Medulla oblongata (tissue), 1 donor: ENCODE measurements at regions not wholly inside any gene's neighbourhood (a gene's known extent, or its start where the extent isn't known, plus 50 kb on each side); places are given as distances from the start of the nearest gene placed in this dataset.
A peak's percentile ranks its signal among the peaks of the same experiment; 100 is the strongest.
"Not testable (repeated sequence)": the region's sequence is repeated elsewhere in the genome, so short reads cannot be mapped to it uniquely, and the experiment has no call there.

Source experiments
- DNase-seq: peaks from one replicate; pipeline ENCODE4 v3.0.0-alpha.2; 2015; ENCODE audit errors: extremely low spot score

DNA sequence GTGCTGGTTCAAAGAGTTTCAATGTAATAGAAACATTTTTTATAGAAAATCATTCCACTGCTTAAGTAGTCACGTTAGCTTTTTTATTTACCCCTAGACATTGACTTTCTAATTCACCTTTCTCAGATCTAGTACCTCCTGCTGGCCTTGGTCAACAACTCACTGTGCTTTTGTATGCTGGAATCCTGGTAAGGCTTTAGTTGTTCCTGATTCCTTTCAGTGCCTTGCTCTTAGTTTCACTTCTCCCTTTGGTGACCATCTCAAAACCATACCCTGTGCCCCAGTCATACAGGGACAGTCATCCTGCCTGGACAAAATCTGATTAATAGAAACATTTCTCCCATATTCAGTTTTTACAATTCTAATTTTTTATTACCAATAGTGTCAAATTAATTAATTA, 130.2 kb downstream of the GPR37 start:
- no peak for DNase-seq

DNA sequence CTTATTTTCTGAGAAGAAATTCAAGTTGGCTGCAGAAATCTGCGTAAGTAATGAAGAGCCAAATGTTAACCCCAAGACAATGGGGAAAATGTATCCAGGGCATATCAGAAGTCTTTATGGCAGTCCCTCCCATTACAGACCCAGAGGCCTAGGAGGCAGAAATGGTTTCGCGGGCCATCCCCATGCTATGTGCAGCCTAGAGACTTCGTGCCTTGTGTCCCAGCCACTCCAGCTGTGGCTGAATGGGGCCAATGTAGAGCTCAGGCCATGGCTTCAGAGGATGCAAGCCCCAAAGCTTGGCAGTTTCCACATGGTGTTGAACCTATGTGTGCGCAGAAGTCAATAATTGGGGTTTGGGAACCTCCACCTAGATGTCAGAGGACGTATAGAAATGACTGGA, 131.9 kb downstream of the GPR37 start:
- DNase-seq = no peak

GRCh38 chr7:124630395-124630794, 135.2 kb downstream of the GPR37 start:
- no peak for DNase-seq

DNA sequence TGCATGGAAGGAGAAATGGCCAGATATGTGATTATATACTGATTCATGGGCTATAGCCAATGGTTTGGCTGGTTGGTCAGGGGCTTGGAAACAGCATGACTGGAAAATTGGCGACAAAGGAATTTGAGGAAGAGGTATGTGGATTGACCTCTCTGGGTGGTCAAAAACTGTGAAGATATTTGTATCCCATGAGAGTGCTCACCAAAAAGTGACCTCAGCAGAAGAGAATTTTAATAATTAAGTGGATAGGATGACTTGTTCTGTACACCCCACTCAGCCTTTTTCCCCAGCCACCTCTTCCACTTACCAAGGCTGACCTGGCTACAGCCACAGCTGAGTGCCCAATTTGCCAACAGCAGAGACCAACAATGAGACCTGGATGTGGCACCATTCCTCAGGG, 146.7 kb downstream of the GPR37 start:
- DNase-seq = no peak

DNA sequence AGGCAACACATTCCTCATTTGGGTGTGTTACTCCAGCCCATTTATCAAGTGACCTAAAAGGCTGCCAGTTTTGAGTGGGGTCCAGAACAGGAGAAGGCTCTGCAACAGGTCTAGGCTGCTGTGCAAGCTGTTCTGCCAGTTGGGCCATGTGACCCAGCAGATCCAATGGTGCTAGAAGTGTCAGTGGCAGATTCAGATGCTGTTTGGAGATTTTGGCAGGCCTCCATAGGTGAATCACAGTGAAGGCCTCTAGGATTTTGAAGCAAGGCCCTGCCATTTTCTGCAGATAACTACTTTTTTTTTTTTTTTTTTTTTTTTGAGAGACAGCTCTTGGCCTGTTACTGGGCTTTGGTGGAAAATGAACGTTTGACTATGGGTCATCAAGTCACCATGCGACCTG, 147.5 kb downstream of the GPR37 start:
- DNase-seq = not testable (repeated sequence)

GRCh38 chr7:124603066-124603465, 162.5 kb downstream of the GPR37 start:
- DNase-seq = no peak

DNA sequence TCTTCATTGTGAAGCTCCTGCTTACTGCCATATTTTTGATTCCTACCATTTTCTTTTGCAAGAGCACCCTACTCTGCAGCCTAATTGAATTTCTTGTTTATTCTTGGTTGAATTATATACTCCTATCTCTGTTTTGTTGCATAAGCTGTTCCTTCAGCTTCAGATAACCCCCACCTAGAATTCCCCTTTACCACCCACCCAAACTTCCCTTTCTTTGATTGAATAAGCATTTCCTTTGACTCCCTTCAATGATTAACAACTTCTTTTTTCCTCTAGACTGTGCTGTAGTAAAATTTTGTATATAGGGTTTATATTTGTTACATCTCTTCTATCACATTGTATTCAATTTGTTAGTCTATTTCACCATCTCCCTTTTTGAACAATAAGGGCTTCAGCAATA, 168.1 kb downstream of the GPR37 start:
- DNase-seq = no peak

DNA sequence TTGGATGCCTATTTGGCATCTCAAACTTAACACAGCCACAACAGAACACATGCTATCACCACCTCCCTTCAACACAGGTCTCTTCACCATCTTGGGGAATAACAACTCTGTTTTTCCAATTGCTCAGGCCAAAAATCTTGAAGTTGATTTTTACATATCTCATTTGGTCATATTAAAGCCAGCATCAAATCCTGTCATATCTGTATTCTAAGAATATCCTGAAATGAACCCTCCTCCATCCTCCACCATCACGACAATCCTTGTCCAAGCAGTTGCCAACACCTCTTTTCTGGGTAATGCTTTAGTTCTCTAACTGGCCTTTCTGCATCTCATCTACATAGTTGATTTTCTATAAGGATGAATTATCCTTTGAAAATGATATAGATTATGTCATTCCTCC, 168.7 kb downstream of the GPR37 start:
- no peak for DNase-seq

GRCh38 chr7:124590814-124591213, 174.8 kb downstream of the GPR37 start:
- no peak for DNase-seq

- DNase-seq = no peak
Observed at GRCh38 chr7:124577256-124577655, 188.3 kb downstream of the GPR37 start.

DNA sequence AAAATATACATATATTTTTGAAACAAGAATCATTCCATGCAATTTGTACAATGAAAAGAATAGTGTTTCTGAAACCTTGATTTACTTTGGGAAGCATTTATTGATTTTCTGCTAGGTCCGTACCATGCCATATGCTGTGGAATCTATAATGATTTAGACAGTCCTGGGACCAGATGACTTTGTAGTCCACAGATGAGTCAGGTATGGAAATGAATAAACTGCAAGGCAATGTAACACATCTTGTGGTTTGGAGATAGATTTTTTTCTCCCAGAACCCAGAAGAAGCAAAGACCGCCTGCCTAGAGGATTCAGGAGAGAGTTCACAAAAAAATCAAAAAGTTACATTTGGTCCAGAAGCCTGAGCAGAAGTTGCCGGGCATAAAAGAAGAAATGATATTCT, 190.4 kb downstream of the GPR37 start:
- DNase-seq = no peak

DNA sequence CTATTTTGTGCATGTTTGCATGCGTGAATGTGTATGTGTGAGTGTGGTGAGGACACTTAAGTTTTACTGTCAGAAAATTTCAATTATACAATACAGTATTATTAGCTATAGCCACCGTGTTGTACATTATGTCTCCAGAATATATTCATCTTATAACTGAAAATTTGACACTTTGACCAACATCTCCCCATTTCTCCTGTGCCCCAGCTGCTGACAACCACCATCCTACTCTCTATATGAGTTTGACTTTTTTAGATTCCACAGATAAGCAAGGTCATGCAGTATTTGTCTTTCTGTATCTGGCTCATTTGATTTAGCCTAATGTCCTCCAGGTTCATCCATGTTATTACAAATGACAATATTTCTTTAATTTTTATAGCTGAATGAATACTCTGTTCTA, 195.0 kb downstream of the GPR37 start:
- DNase-seq = no peak

DNA sequence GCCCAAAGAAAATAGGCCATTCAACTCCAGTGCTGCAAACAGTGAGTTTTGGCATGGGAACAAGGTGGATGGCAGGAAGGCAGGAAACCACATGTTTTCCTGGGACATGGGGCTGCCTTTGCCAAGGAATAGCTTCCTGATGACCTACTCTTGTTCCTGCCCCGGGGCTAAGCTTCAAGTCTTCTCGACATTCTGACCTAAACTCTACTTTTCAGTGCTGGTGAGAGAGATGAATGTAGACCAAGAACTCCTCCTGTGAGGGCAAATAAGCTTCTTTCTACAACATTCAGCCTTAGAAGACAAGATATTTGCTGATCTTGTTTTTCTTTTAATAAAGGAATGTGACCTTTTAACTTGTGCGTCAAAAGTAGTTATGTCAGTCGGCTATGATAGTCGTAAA, 199.0 kb downstream of the GPR37 start:
- DNase-seq = peak; percentile 36

DNA sequence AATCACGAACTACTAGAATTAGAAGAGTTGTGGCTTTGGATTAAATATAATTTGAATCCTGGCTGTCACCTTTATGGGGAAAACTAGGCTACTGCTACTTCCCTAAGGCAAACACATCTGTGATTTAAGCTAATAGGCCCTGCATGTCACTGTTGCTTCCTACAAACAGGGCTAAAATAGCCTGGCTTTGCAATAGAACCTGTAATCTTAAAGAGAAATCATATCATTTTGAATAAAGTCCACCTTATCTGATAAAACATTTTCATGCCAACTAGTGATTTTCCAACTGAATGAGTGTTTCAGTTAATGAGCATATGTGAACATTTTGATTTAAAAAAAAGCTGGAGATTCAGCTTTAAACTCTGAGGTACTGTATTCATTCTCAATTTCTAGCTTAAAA, 208.0 kb downstream of the GPR37 start:
- DNase-seq = no peak

GRCh38 chr7:124557101-124557500, 208.5 kb downstream of the GPR37 start:
- no peak for DNase-seq

DNA sequence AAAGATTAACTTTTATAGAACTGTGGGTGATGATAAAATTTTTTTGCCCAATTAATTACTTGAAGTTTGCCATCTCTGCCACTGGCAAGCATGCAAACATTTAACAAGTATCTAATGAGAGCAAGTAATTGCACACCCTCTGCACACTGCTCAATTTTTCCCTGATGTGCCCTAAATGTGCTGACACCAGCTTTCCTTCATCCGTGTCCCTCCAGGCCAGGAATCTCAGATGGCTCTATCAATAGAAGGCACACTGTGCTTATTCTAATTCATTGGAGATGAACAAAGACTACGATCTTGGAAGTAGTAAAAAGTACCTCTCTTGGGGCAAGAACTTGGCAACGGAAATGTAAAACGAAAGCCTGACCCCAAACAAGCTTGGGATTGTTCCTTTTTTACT, 212.1 kb downstream of the GPR37 start:
- DNase-seq = no peak

DNA sequence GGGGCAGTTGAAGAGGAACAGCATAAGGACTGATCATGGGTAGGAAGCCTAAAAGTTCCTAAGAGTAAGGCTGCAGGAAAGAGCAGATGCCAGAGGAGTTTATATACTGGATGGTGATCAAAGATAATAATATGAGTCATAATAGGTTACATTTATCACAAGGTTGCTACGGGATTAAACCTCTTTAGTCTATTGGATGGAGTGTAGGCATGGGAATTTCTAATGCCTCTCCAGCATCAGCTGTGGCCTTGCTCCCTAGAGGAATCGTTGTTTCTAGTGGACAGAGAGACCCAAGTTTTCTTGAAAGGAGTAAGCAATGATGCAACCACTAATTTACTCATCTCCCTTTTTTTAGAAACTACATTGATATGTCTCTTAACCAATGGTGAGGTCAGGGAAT, 213.4 kb downstream of the GPR37 start:
- DNase-seq = no peak

GRCh38 chr7:124550036-124550435, 215.6 kb downstream of the GPR37 start:
- no peak for DNase-seq

DNA sequence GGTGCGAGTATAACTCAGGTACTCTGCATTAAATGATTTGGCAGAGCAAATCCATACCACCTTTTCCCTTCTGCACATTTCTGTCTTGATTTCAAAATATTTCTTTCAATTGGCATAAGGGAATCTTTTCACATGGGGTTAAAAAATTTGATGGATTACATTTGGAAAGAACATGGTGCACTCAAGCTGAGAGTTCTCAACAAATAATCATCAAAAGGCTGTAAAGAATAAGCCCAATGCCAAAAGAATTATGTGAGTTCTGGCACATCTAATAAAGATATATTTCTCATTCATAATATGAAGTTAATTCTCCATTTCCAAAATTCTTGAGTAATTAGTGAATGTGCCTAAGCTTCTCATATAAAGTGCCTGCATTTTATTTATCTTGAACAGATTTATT, 223.1 kb downstream of the GPR37 start:
- no peak for DNase-seq

GRCh38 chr7:124536156-124536762, 229.3 kb downstream of the GPR37 start:
- DNase-seq = no peak

- DNase-seq = no peak
Observed at GRCh38 chr7:124532166-124532565, 233.4 kb downstream of the GPR37 start.

GRCh38 chr7:124516911-124517310, 248.7 kb downstream of the GPR37 start:
- no peak for DNase-seq

DNA sequence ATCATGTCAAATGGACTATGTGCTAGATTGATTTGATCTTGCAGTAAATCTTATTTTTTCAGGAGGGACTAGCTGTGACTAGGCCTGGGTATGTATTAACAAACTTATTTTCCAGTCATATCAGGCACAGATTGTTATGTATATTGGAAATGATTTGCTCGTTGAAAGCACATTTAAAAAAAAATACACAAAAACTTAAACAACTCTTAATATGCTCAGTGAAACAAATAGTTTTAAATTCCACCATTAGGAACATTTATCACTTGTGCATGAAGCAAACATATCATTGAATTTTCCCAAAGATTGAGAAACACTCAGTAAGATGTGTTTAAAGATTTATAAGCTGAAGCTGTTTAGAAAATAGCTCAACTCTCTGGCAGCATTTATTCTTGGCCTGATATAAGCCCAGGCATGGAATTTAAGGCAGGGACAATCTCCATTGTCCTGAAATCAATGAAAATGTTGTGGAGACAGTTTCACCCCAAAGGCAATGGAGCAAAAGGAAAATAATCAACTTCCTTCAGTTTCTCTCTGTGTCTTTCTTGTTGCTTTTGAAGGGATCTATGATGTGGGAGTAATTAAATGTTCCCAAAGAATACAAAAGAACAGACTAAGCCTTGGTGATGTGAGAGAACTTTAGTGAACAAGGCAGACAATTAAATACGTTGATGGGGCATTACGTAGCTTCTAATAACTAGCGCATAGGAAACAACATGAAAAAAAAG, 250.3 kb downstream of the GPR37 start:
- DNase-seq = peak; percentile 25

DNA sequence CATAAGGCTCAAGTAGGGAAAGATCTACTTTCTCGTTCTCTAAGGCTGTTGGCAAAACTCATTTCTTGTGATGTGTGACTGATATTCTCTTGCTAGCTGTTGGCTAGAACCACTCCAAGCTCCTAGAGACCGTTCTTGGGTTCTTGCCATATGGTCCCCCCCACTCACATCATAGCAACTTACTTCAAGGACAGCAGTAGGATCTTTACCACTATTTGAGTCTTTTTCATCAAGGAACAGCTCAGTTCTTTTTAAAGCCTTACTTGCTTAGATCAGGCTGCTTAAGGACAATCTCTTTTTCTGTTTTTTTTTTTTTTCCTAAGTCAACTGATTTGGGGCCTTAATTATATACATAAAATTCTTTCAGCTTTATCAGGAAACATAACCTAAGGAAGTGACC, 251.1 kb downstream of the GPR37 start:
- peak; percentile 19 for DNase-seq
